OCI-LY1 (cell line): ENCODE measurements at regions not wholly inside any gene's neighbourhood (a gene's known extent, or its start where the extent isn't known, plus 50 kb on each side); places are given as distances from the start of the nearest gene placed in this dataset.

Experiments
- H2AFZ ChIP-seq: fragments of 200-600 bp; sonication (generic), shearing (Covaris generic); 2 replicates; pipeline ENCODE4 v1.6.0; 2014; ENCODE audit warnings: antibody characterized with exemption, mild to moderate bottlenecking, low read length
- H3F3A ChIP-seq: fragments of 200-600 bp; sonication (generic), shearing (Covaris generic); 2 replicates; pipeline ENCODE4 v1.6.0; 2014; ENCODE audit warnings: mild to moderate bottlenecking, antibody characterized with exemption, low read length, moderate library complexity; ENCODE audit not compliant: insufficient read depth
- H3K27ac ChIP-seq: fragments of 200-600 bp; sonication (generic); 2 replicates; pipeline ENCODE4 v1.5.1; 2014; ENCODE audit warnings: low read length, mixed run types, mild to moderate bottlenecking, low read depth; ENCODE audit not compliant: poor library complexity, severe bottlenecking
- H3K27me3 ChIP-seq: fragments of 200-600 bp; sonication (generic); 2 replicates; pipeline ENCODE4 v1.6.0; 2014; ENCODE audit warnings: antibody characterized with exemption, mild to moderate bottlenecking, low read length, moderate library complexity; ENCODE audit not compliant: insufficient read depth
- H3K36me3 ChIP-seq: fragments of 200-600 bp; sonication (generic); 2 replicates; pipeline ENCODE4 v1.6.1; 2014; ENCODE audit warnings: mild to moderate bottlenecking, antibody characterized with exemption, low read length, moderate library complexity, mixed read lengths; ENCODE audit not compliant: insufficient read depth
- H3K4me1 ChIP-seq: fragments of 200-600 bp; sonication (generic); 2 replicates; pipeline ENCODE4 v1.5.1; 2014; ENCODE audit warnings: mild to moderate bottlenecking, low read length, moderate library complexity; ENCODE audit not compliant: insufficient read depth, severe bottlenecking
- H3K4me2 ChIP-seq: fragments of 200-600 bp; sonication (generic), shearing (Covaris generic); 2 replicates; pipeline ENCODE4 v1.6.1; 2014; ENCODE audit warnings: low read length
- H3K4me3 ChIP-seq: fragments of 200-600 bp; sonication (generic); 2 replicates; pipeline ENCODE4 v1.5.1; 2014; ENCODE audit warnings: low read length, low read depth, mild to moderate bottlenecking, mixed read lengths; ENCODE audit not compliant: poor library complexity, severe bottlenecking
- H3K79me2 ChIP-seq: fragments of 200-600 bp; shearing (Covaris generic); 2 replicates; pipeline ENCODE4 v1.6.1; 2016; ENCODE audit warnings: mixed run types, low read length, mixed read lengths; ENCODE audit not compliant: insufficient read depth
- H3K9ac ChIP-seq: fragments of 200-600 bp; sonication (generic), shearing (Covaris generic); 2 replicates; pipeline ENCODE4 v1.6.1; 2014; ENCODE audit warnings: mild to moderate bottlenecking, low read length, mixed read lengths
- H3K9me2 ChIP-seq: fragments of 200-600 bp; sonication (generic), shearing (Covaris generic); 2 replicates; pipeline ENCODE4 v1.6.1; 2014; ENCODE audit warnings: low read depth, mild to moderate bottlenecking, low read length, mixed read lengths
- H3K9me3 ChIP-seq: fragments of 200-600 bp; shearing (Covaris generic); 2 replicates; pipeline ENCODE4 v1.6.1; 2014; ENCODE audit warnings: low read length, mixed read lengths
- H4K20me1 ChIP-seq: fragments of 200-600 bp; sonication (generic), shearing (Covaris generic); 2 replicates; pipeline ENCODE4 v1.6.0; 2016; ENCODE audit warnings: mild to moderate bottlenecking, low read length; ENCODE audit not compliant: insufficient read depth
- EZH2 ChIP-seq: fragments of 200-600 bp; sonication (generic), shearing (Covaris generic); IDR thresholded peaks from 2 replicates; pipeline ENCODE4 v1.8.0; 2017; ENCODE audit warnings: borderline replicate concordance, mixed run types, mild to moderate bottlenecking, antibody characterized with exemption, low read length, moderate library complexity, mixed read lengths
- TF ChIP-seq, protein P1 (sequence below): fragments of 200-600 bp; sonication (generic), shearing (Covaris generic); IDR thresholded peaks from 2 replicates; pipeline ENCODE4 v1.5.1; 2017; ENCODE audit warnings: mild to moderate bottlenecking, antibody characterized with exemption, low read length, moderate library complexity, mixed read lengths

DNA sequence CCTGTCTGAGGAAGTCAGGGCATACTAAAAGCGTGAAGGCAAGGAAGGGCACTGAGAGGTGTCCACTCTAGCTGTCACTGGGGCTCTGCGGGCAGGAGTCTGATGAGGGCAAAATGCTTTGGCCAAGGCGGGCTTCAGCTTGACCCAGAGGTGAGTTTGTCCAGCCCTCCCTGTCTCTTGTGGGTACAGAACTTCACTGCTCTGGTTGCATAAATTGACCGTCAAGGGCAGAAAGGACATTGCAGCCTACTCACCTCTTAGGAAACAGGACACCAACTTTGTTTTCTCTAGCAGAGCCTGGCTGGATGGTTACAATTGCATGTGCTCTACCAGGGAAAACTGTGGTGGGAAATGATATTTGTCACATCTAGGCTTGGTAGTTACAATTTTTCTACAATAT is 170.9 kb downstream of the TMEM38B start:
- H2AFZ ChIP-seq = no peak overlapping the region
- H3K9ac ChIP-seq = no peak overlapping the region
- H3K4me3 ChIP-seq = no peak overlapping the region
- no peaks in the 10 kb centered on the region for H3K27me3 ChIP-seq
- H4K20me1 ChIP-seq = no peaks in the 10 kb centered on the region
- H3F3A ChIP-seq = no peaks in the 10 kb centered on the region
- H3K9me2 ChIP-seq = no peaks in the 10 kb centered on the region
- no peak for TF ChIP-seq EZH2
- TF ChIP-seq, protein P1, sequence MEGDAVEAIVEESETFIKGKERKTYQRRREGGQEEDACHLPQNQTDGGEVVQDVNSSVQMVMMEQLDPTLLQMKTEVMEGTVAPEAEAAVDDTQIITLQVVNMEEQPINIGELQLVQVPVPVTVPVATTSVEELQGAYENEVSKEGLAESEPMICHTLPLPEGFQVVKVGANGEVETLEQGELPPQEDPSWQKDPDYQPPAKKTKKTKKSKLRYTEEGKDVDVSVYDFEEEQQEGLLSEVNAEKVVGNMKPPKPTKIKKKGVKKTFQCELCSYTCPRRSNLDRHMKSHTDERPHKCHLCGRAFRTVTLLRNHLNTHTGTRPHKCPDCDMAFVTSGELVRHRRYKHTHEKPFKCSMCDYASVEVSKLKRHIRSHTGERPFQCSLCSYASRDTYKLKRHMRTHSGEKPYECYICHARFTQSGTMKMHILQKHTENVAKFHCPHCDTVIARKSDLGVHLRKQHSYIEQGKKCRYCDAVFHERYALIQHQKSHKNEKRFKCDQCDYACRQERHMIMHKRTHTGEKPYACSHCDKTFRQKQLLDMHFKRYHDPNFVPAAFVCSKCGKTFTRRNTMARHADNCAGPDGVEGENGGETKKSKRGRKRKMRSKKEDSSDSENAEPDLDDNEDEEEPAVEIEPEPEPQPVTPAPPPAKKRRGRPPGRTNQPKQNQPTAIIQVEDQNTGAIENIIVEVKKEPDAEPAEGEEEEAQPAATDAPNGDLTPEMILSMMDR = no peak
- H3K36me3 ChIP-seq = no peaks in the 10 kb centered on the region
- no peak overlapping the region for H3K4me2 ChIP-seq
- H3K4me1 ChIP-seq = no peaks in the 10 kb centered on the region
- no peaks in the 10 kb centered on the region for H3K9me3 ChIP-seq
- no peaks in the 10 kb centered on the region for H3K79me2 ChIP-seq
- H3K27ac ChIP-seq = no peak overlapping the region

DNA sequence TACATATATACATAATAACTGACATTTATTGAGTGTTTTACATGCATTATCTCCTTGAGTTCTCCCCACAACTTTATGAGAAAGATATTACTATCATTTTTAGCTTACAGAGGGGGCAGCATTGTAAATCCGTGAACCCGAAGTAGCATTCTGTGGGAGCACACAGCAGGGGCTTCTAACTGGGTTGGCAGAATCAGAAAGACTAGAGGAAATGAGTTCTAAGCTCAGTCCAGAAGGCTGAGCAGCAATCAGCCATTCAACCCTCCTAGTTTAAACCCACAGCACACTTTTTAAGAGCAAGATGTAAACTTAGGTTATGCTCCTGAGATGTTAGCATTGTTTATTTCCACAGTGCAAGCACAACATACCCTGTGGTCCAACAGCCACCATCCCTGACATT is 177.2 kb downstream of the TMEM38B start:
- H2AFZ ChIP-seq = no peak overlapping the region
- TF ChIP-seq, protein P1 = no peak
- no peak for TF ChIP-seq EZH2
- H3K9me2 ChIP-seq = no peaks in the 10 kb centered on the region
- no peak overlapping the region for H3K4me3 ChIP-seq
- no peaks in the 10 kb centered on the region for H4K20me1 ChIP-seq
- H3K79me2 ChIP-seq = no peaks in the 10 kb centered on the region
- H3K4me1 ChIP-seq = no peaks in the 10 kb centered on the region
- H3F3A ChIP-seq = no peaks in the 10 kb centered on the region
- no peaks in the 10 kb centered on the region for H3K27me3 ChIP-seq
- no peak overlapping the region for H3K27ac ChIP-seq
- H3K36me3 ChIP-seq = no peaks in the 10 kb centered on the region
- no peaks in the 10 kb centered on the region for H3K9me3 ChIP-seq
- H3K9ac ChIP-seq = no peak overlapping the region
- H3K4me2 ChIP-seq = no peak overlapping the region

DNA sequence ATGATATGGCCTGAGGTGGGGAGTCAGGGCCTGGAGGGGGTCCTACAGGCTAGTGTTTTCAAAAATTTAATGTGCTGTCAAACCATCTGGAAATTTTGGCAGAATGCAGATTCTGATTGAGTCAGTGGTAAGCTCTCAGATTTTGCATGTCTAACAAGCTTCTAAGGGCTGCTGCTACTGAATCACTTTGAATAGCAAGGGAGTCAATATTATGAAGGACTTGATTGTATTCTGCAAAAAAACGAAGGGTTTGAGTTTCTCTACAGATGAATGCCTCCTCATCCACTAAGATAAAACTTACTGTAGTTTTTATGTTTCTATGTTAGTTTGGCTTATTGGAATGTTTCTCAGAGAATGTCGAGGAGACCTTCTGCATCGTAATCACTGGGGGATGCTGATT is 179.5 kb downstream of the TMEM38B start:
- Histone ChIP-seq H3K79me2 (no peaks in the 10 kb centered on the region), H3K36me3 (no peaks in the 10 kb centered on the region), H3K9ac (no peak overlapping the region), H3F3A (no peaks in the 10 kb centered on the region), H2AFZ (no peak overlapping the region), H3K4me3 (no peak overlapping the region), H3K27me3 (no peaks in the 10 kb centered on the region), H3K9me2 (no peaks in the 10 kb centered on the region), H3K9me3 (no peaks in the 10 kb centered on the region), H3K4me2 (no peak overlapping the region), H3K4me1 (no peaks in the 10 kb centered on the region), H4K20me1 (no peaks in the 10 kb centered on the region), H3K27ac (no peak overlapping the region)
- TF ChIP-seq, protein P1 = no peak
- no peak for TF ChIP-seq EZH2
